Mucosa of gallbladder (tissue), 1 donor: ENCODE measurements at regions not wholly inside any gene's neighbourhood (a gene's known extent, or its start where the extent isn't known, plus 50 kb on each side); places are given as distances from the start of the nearest gene placed in this dataset.
"Not testable (repeated sequence)": the region's sequence is repeated elsewhere in the genome, so short reads cannot be mapped to it uniquely, and the experiment has no call there.

ENCODE experiments used
- DNase-seq: peaks from one replicate; pipeline ENCODE4 v3.0.0-alpha.2; 2020; ENCODE audit warnings: low spot score
- donor health status: DM: no; HTN: no; CAD: no.

GRCh38 chr12:31820832-31821231 is 92.0 kb upstream of the AMN1 start:
- no peak for DNase-seq

- no peak for DNase-seq
Observed at GRCh38 chr12:31819427-31819826, 90.6 kb upstream of the AMN1 start.

GRCh38 chr12:31818623-31819268 is 89.9 kb upstream of the AMN1 start:
- DNase-seq, result no peak

- DNase-seq, result no peak
Observed at GRCh38 chr12:31817120-31817519, 88.3 kb upstream of the AMN1 start.

- no peak for DNase-seq
Observed at GRCh38 chr12:31815096-31815495, 86.3 kb upstream of the AMN1 start.

- no peak for DNase-seq
Observed at GRCh38 chr12:31813305-31813704, 84.5 kb upstream of the AMN1 start.

GRCh38 chr12:31807773-31808097 is 78.9 kb upstream of the AMN1 start:
- DNase-seq, result no peak

GRCh38 chr12:31807081-31807772 is 78.4 kb upstream of the AMN1 start:
- DNase-seq, result not testable (repeated sequence)

- DNase-seq, result not testable (repeated sequence)
Observed at GRCh38 chr12:31805681-31806080, 76.9 kb upstream of the AMN1 start.

GRCh38 chr12:31804707-31805106 is 75.9 kb upstream of the AMN1 start:
- not testable (repeated sequence) for DNase-seq

GRCh38 chr12:31804185-31804504 is 75.3 kb upstream of the AMN1 start:
- DNase-seq, result no peak

- DNase-seq, result no peak
Observed at GRCh38 chr12:31803306-31804184, 74.7 kb upstream of the AMN1 start.

GRCh38 chr12:31801872-31802271 is 73.1 kb upstream of the AMN1 start:
- no peak for DNase-seq

- no peak for DNase-seq
Observed at GRCh38 chr12:31797230-31797872, 68.5 kb upstream of the AMN1 start.

GRCh38 chr12:31796270-31796951 is 67.6 kb upstream of the AMN1 start:
- no peak for DNase-seq

GRCh38 chr12:31794745-31795144 is 65.9 kb upstream of the AMN1 start:
- DNase-seq, result no peak

- not testable (repeated sequence) for DNase-seq
Observed at GRCh38 chr12:31791265-31791664, 62.4 kb upstream of the AMN1 start.

GRCh38 chr12:31790759-31791158 is 61.9 kb upstream of the AMN1 start:
- no peak for DNase-seq

GRCh38 chr12:31785318-31785717 is 56.5 kb upstream of the AMN1 start:
- no peak for DNase-seq

GRCh38 chr12:31783996-31784645 is 55.3 kb upstream of the AMN1 start:
- no peak for DNase-seq

- DNase-seq, result no peak
Observed at GRCh38 chr12:31783556-31783955, 54.7 kb upstream of the AMN1 start.
